HepG2 (cell line): ENCODE measurements at regions not wholly inside any gene's neighbourhood (a gene's known extent, or its start where the extent isn't known, plus 50 kb on each side); places are given as distances from the start of the nearest gene placed in this dataset.

ENCODE experiments used
- ATAC-seq: fragments of 200-7000 bp; cut with Tn5 transposase; 3 replicates; pipeline ENCODE4 v1.9.1; 2020; ENCODE audit warnings: mild to moderate bottlenecking, moderate library complexity
- BruUV-seq: library from RNA; stranded (reverse); fragments of 400-500 nt; replicated peaks from 2 replicates; lab custom pipeline; 2021; lab: Mats Ljungman, UMichigan
- CTCF ChIA-PET: fragments of 300-600 bp; formaldehyde crosslinking; extraction: SDS; loops from one replicate; lab custom pipeline; 2021; ENCODE audit warnings: low total read pairs, inconsistent platforms, low intra/inter-chr PET ratio; lab: Yijun Ruan, JAX
- POLR2A ChIA-PET: fragments of 350-600 bp; sonication (Branson Sonifier 250); formaldehyde crosslinking; loops from one replicate; lab custom pipeline; 2020; ENCODE audit warnings: antibody characterized with exemption, inconsistent platforms; lab: Yijun Ruan, JAX
- DNase-seq: peaks from one replicate; pipeline ENCODE4 v3.0.0-alpha.2; 2015; ENCODE audit warnings: low spot score
- FAIRE-seq: peaks from 3 replicates; lab custom pipeline; 2011; peaks lifted over from hg19 to GRCh38; lab: Jason Lieb, UNC
- H2AFZ ChIP-seq: one replicate; pipeline ENCODE4 v1.6.1; 2011; ENCODE audit warnings: low read length, inconsistent platforms
- H3K27ac ChIP-seq: fragments of 300-600 bp; 3 replicates; pipeline ENCODE4 v1.8.0; 2011; ENCODE audit warnings: mixed run types, mild to moderate bottlenecking, mixed read lengths, low read length, inconsistent platforms; ENCODE audit not compliant: insufficient read depth; ENCODE audit errors: extremely low read length
- H3K27me3 ChIP-seq, 2 experiments: fragments of 200-600 bp in 1 of 2; 2 replicates in 1 of 2; 3 replicates in 1 of 2; pipeline versions ENCODE4 v1.6.0 to v1.8.0; 2011; ENCODE audit warnings: low read length in 2 of 2, mild to moderate bottlenecking in 2 of 2, moderate library complexity in 2 of 2, inconsistent platforms in 1 of 2; ENCODE audit not compliant: insufficient read depth in 2 of 2, control insufficient read depth in 1 of 2
- H3K36me3 ChIP-seq, 2 experiments: fragments of 200-600 bp in 1 of 2; replicated peaks in 1 of 2; 2 replicates in 1 of 2; 3 replicates in 1 of 2; pipeline versions ENCODE4 v1.5.1 to v1.8.0; 2011; ENCODE audit warnings: low read length in 2 of 2, inconsistent platforms in 1 of 2; ENCODE audit not compliant: insufficient read depth in 2 of 2, control insufficient read depth in 1 of 2
- H3K4me1 ChIP-seq: 2 replicates; pipeline ENCODE4 v1.5.1; 2012; ENCODE audit warnings: low read length, inconsistent platforms; ENCODE audit not compliant: insufficient read depth
- H3K4me2 ChIP-seq: 2 replicates; pipeline ENCODE4 v1.6.0; 2011; ENCODE audit warnings: low read depth, low read length, inconsistent platforms
- H3K4me3 ChIP-seq, 3 experiments: fragments of 200-600 bp in 1 of 3; sonication (generic), shearing (Covaris generic) in 1 of 3; replicated peaks in 1 of 3; 2 replicates each; pipeline ENCODE4 v1.5.1; 2011 to 2016; ENCODE audit warnings: low read length in 3 of 3, inconsistent platforms in 2 of 3, low read depth in 2 of 3, mild to moderate bottlenecking in 2 of 3, control low read depth in 1 of 3, mixed read lengths in 1 of 3; ENCODE audit not compliant: insufficient read depth in 1 of 3
- H3K79me2 ChIP-seq: one replicate; pipeline ENCODE4 v1.6.1; 2011; ENCODE audit warnings: low read length, inconsistent platforms; ENCODE audit not compliant: insufficient read depth
- H3K9ac ChIP-seq: 2 replicates; pipeline ENCODE4 v1.6.0; 2011; ENCODE audit warnings: mild to moderate bottlenecking, low read depth, low read length, inconsistent platforms; ENCODE audit not compliant: insufficient read depth
- H3K9me3 ChIP-seq: 2 replicates; pipeline ENCODE4 v1.5.1; 2012; ENCODE audit warnings: mild to moderate bottlenecking, low read length
- H4K20me1 ChIP-seq: 2 replicates; pipeline ENCODE4 v1.6.0; 2011; ENCODE audit warnings: inconsistent platforms, mild to moderate bottlenecking, low read length, moderate library complexity; ENCODE audit not compliant: insufficient read depth
- GMEB1 ChIP-seq: sonication (generic); formaldehyde crosslinking; IDR thresholded peaks from 2 replicates; pipeline ENCODE4 v1.5.1; 2020; ENCODE audit warnings: missing genetic modification reagents, mild to moderate bottlenecking, borderline replicate concordance
- KDM5A ChIP-seq: fragments of 200-600 bp; sonication (generic); IDR thresholded peaks from 2 replicates; pipeline ENCODE4 v1.7.0; 2018; ENCODE audit warnings: antibody characterized with exemption, mild to moderate bottlenecking, low read length, borderline replicate concordance
- SALL1 ChIP-seq: sonication (generic); formaldehyde crosslinking; IDR thresholded peaks from 2 replicates; pipeline ENCODE4 v1.8.0; 2022; ENCODE audit warnings: mild to moderate bottlenecking, missing genetic modification reagents
- YEATS2 ChIP-seq: sonication (generic); formaldehyde crosslinking; IDR thresholded peaks from 2 replicates; pipeline ENCODE4 v1.4.0; 2020; ENCODE audit warnings: missing genetic modification reagents, borderline replicate concordance
- ZBTB3 ChIP-seq: sonication (generic); formaldehyde crosslinking; IDR thresholded peaks from 2 replicates; pipeline ENCODE4 v1.4.0; 2020; ENCODE audit warnings: low read depth, mild to moderate bottlenecking, moderate library complexity, missing genetic modification reagents, borderline replicate concordance
- ZNF142 ChIP-seq: sonication (generic); formaldehyde crosslinking; IDR thresholded peaks from 2 replicates; pipeline ENCODE4 v1.4.0; 2020; ENCODE audit warnings: missing genetic modification reagents
- ZNF331 ChIP-seq: sonication (generic); formaldehyde crosslinking; IDR thresholded peaks from 2 replicates; pipeline ENCODE4 v1.4.0; 2020; ENCODE audit warnings: missing genetic modification reagents
- ZNF441 ChIP-seq: sonication (generic); formaldehyde crosslinking; IDR thresholded peaks from 2 replicates; pipeline ENCODE4 v1.7.0; 2021; ENCODE audit warnings: missing genetic modification reagents, borderline replicate concordance
- ZNF589 ChIP-seq: sonication (generic); formaldehyde crosslinking; conservative IDR thresholded peaks from 2 replicates; pipeline ENCODE4 v1.8.0; 2022; ENCODE audit warnings: mild to moderate bottlenecking, moderate library complexity, missing genetic modification reagents
- WGBS: methylation state at CpG from one replicate; pipeline ENCODE4 v1.1.6; 2017; ENCODE audit warnings: low lambda C conversion rate; 5-methylcytosine and 5-hydroxymethylcytosine counted together
- in situ Hi-C: cut with HindIII; loops from 2 replicates; pipeline ENCODE4 v1.10.0; 2017; ENCODE audit warnings: low pct_unique_long_range_greater_than_20kb; ENCODE audit not compliant: extremely low pct_ligation_motif_present
- intact Hi-C: fragments of 100-400 bp; cut with micrococcal nuclease; formaldehyde crosslinking; loops from one replicate; pipeline ENCODE4 v1.10.0; 2022; ENCODE audit not compliant: unreplicated experiment

DNA sequence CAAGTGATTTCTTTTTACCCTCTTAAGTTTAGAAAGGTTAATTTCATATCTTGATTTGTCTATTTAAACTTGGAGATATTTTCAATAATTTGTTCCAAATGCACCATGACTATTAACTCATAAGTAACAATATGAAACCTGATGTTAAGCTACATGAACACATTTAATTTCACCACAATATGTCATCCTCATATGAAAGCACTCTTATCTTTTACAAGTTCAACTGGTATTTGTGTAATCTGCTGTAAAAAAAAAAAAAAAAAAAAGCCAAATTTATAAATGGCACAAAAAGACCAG, 110.4 kb downstream of the HFE start:
- no peaks in the 10 kb centered on the region for H4K20me1 ChIP-seq
- H3K4me1 ChIP-seq = peaks cover 30% of the 10 kb centered on the region
- peak overlapping the region; percentile 90 for H3K4me2 ChIP-seq
- no peak for FAIRE-seq
- peak overlapping the region; percentile 94 for H3K27ac ChIP-seq
- no peaks in the 10 kb centered on the region; a peak in 1 of 5 replicates for H3K27me3 ChIP-seq
- no peaks in the 10 kb centered on the region for H3K9me3 ChIP-seq
- in situ Hi-C loops = loop anchor here (5.0 kb wide), 1 partner anchor 75 kb away; a partner anchor contains a TSS
- DNase-seq = no peak
- no TSS peak for BruUV-seq
- TF ChIP-seq GMEB1 (CRISPR knock-in tag) (no peak), KDM5A (peak; percentile 50; the same call in 1 of the 2 replicates)
- no peak for ATAC-seq
- ChIA-PET CTCF (no interaction called here), POLR2A (interaction anchor here (1.2 to 7.9 kb wide), 16 partner anchors 9 to 1640 kb away, joined by 4 to 336 read pairs (median 32); a partner anchor contains a TSS)
- H2AFZ ChIP-seq = no peak overlapping the region
- H3K79me2 ChIP-seq = peaks cover 14% of the 10 kb centered on the region
- H3K9ac ChIP-seq = peak overlapping the region; percentile 90
- intact Hi-C loops = loop anchor here (1.0 to 10.0 kb wide), 6 partner anchors 8 to 1697 kb away; a partner anchor contains a TSS
- peak overlapping the region; percentile 81 to 90 (median 87) for H3K4me3 ChIP-seq
- no peaks in the 10 kb centered on the region for H3K36me3 ChIP-seq

DNA sequence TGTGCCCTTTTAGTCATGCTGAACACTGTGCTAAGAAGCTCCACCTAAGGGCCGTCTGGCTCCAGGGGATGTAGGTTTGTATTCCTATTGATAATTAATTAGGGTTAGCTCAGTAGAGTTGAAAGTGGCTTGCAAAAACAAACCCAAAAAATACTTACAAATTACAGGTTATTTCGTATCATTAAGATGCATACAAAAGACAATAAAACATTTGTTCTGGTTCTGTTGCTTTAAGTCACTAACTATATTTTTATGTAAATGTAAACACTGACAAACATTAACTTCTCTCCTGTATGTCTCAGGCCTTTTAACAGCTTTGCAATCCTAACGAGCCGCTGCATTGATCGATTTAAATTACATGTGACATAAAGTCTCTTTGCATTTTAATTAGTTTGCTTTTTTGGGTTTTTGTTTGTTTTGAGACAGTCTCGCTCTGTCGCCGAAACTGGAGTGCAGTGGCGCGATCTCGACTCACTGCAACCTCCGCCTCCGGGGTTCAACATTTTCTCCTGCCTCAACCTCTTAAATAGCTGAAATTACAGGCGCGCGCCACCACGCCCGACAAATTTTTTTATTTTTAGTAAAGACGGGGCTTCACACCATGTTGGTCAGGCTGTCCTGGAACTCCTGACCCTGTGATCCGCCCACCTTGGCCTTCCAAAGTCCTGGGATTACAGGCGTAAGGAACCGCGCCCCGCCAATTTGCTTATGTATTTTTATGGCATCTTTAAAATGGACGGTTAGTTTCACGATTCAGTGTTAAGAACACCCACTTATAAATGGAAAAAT, 110.9 kb downstream of the HFE start:
- H3K4me3 ChIP-seq = peak overlapping the region; percentile 81 to 90 (median 87)
- H3K4me2 ChIP-seq = peak overlapping the region; percentile 90
- H3K4me1 ChIP-seq = peaks cover 30% of the 10 kb centered on the region
- ATAC-seq (peak; percentile 7; the same call in 2 of the 3 replicates), FAIRE-seq (no peak), DNase-seq (peak; percentile 62)
- POLR2A ChIA-PET = interaction anchor here (1.2 to 7.9 kb wide), 24 partner anchors 9 to 1695 kb away, joined by 3 to 336 read pairs (median 8); partner anchors contain the start of gene HFE
- WGBS = under 1% methylated on average over 26 of the region's 26 CpGs
- H2AFZ ChIP-seq = no peak overlapping the region
- peak overlapping the region; percentile 90 for H3K9ac ChIP-seq
- no peaks in the 10 kb centered on the region; a peak in 1 of 5 replicates for H3K27me3 ChIP-seq
- in situ Hi-C loops = loop anchor here (5.0 kb wide), 1 partner anchor 76 kb away; a partner anchor contains a TSS
- intact Hi-C loops = loop anchor here (1.0 to 10.0 kb wide), 8 partner anchors 9 to 1697 kb away; a partner anchor contains a TSS
- BruUV-seq = no TSS peak
- peaks cover 14% of the 10 kb centered on the region for H3K79me2 ChIP-seq
- CTCF ChIA-PET = no interaction called here
- peak overlapping the region; percentile 94 for H3K27ac ChIP-seq
- H3K36me3 ChIP-seq = no peaks in the 10 kb centered on the region
- no peaks in the 10 kb centered on the region for H3K9me3 ChIP-seq
- H4K20me1 ChIP-seq = no peaks in the 10 kb centered on the region
- TF ChIP-seq ZNF441 (CRISPR knock-in tag) = no peak
- TF ChIP-seq ZNF142 (CRISPR knock-in tag) = no peak
- TF ChIP-seq SALL1 (CRISPR knock-in tag) = no peak
- no peak for TF ChIP-seq YEATS2 (CRISPR knock-in tag)
- no peak for TF ChIP-seq ZBTB3 (CRISPR knock-in tag)
- TF ChIP-seq ZNF331 (CRISPR knock-in tag) = no peak
- no peak for TF ChIP-seq ZNF589 (CRISPR knock-in tag)
